Endodermal cell (in vitro differentiated cells): ENCODE measurements at regions not wholly inside any gene's neighbourhood (a gene's known extent, or its start where the extent isn't known, plus 50 kb on each side); places are given as distances from the start of the nearest gene placed in this dataset.

Source experiments
- DNase-seq: peaks from one replicate; pipeline ENCODE4 v3.0.0-alpha.2; 2017
- H3K27ac ChIP-seq: 2 replicates; pipeline ENCODE4 v1.5.1; 2013; ENCODE audit warnings: mild to moderate bottlenecking, low read depth, low read length, moderate library complexity
- H3K27me3 ChIP-seq: 2 replicates; pipeline ENCODE4 v1.6.1; 2013; ENCODE audit warnings: mild to moderate bottlenecking, low read length, moderate library complexity; ENCODE audit not compliant: insufficient read depth, control insufficient read depth, poor library complexity, severe bottlenecking
- H3K36me3 ChIP-seq: 2 replicates; pipeline ENCODE4 v1.7.0; 2013; ENCODE audit warnings: mild to moderate bottlenecking, low read length, moderate library complexity; ENCODE audit not compliant: control insufficient read depth, insufficient read depth
- H3K4me1 ChIP-seq: one replicate; pipeline ENCODE4 v1.7.0; 2013; ENCODE audit warnings: low read length; ENCODE audit not compliant: control insufficient read depth, insufficient read depth
- H3K4me3 ChIP-seq: 2 replicates; pipeline ENCODE4 v1.5.1; 2013; ENCODE audit warnings: mild to moderate bottlenecking, low read length, moderate library complexity
- H3K9ac ChIP-seq: 2 replicates; pipeline ENCODE4 v1.6.1; 2013; ENCODE audit warnings: mild to moderate bottlenecking, low read length, moderate library complexity; ENCODE audit not compliant: poor library complexity, severe bottlenecking; ENCODE audit errors: extremely low read depth
- H3K9me3 ChIP-seq: 2 replicates; pipeline ENCODE4 v1.6.1; 2013; ENCODE audit warnings: mild to moderate bottlenecking, low read length, moderate library complexity; ENCODE audit not compliant: control insufficient read depth
- H3K27ac Mint-ChIP-seq: 2 replicates; pipeline ENCODE4 v1.8.0; 2020; ENCODE audit warnings: mixed read lengths
- H3K27me3 Mint-ChIP-seq: 2 replicates; pipeline ENCODE4 v1.8.0; 2021; ENCODE audit warnings: mild to moderate bottlenecking, mixed read lengths; ENCODE audit not compliant: insufficient read depth
- H3K36me3 Mint-ChIP-seq: 2 replicates; pipeline ENCODE4 v1.8.0; 2020; ENCODE audit warnings: low read depth, mixed read lengths
- H3K4me1 Mint-ChIP-seq: 2 replicates; pipeline ENCODE4 v1.8.0; 2020; ENCODE audit warnings: mixed read lengths
- H3K4me3 Mint-ChIP-seq: 2 replicates; pipeline ENCODE4 v1.8.0; 2020; ENCODE audit warnings: mild to moderate bottlenecking, moderate library complexity, mixed read lengths
- H3K9me3 Mint-ChIP-seq: 2 replicates; pipeline ENCODE4 v1.8.0; 2020; ENCODE audit warnings: mild to moderate bottlenecking, mixed read lengths
- WGBS, 2 experiments: methylation state at CpG; one replicate each; pipeline versions ENCODE4 v1.1.5 to v1.1.7; 2013; ENCODE audit warnings: missing lambda C conversion rate in 2 of 2, mixed read lengths in 1 of 2; ENCODE audit not compliant: insufficient coverage in 1 of 2, insufficient read length in 1 of 2; 5-methylcytosine and 5-hydroxymethylcytosine counted together
- TF ChIP-seq, protein P1 (sequence below): fragments of 200-600 bp; sonication (generic); conservative IDR thresholded peaks from 2 replicates; pipeline ENCODE4 v1.5.0; 2021; ENCODE audit warnings: antibody characterized with exemption, mild to moderate bottlenecking

DNA sequence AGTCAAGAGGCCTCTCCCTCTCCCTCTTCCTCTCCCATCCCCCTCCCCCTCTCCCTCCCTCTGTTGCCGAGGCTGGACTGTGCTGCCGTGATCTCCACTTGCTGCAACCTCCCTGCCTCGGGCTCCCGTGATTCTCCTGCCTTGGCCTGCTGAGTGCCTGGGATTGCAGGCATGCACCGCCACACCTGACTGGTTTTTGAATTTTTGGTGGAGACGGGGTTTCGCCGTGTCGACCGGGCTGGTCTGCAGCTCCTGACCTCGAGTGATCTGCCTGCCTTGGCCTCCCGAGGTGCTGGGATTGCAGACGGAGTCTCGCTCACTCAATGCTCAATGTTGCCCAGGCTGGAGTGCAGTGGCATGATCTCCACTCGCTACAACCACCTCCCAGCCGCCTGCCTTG lies 165.1 kb downstream of the CENPC start:
- Histone ChIP-seq H3K4me1 (no peaks in the 10 kb centered on the region), H3K36me3 (no peaks in the 10 kb centered on the region), H3K27me3 (no peaks in the 10 kb centered on the region), H3K9ac (no peak overlapping the region), H3K27ac (no peak overlapping the region), H3K4me3 (no peak overlapping the region), H3K9me3 (peaks cover 15% of the 10 kb centered on the region)
- no peak for DNase-seq
- Mint-ChIP-seq H3K4me3 (no peak overlapping the region), H3K36me3 (peaks cover 4% of the 10 kb centered on the region), H3K27me3 (no peaks in the 10 kb centered on the region), H3K9me3 (peaks cover 40% of the 10 kb centered on the region), H3K27ac (no peak overlapping the region), H3K4me1 (no peaks in the 10 kb centered on the region)
- 94 to 98% methylated on average over 8 to 16 of the region's 16 CpGs for WGBS, 2 experiments
- TF ChIP-seq, protein P1, sequence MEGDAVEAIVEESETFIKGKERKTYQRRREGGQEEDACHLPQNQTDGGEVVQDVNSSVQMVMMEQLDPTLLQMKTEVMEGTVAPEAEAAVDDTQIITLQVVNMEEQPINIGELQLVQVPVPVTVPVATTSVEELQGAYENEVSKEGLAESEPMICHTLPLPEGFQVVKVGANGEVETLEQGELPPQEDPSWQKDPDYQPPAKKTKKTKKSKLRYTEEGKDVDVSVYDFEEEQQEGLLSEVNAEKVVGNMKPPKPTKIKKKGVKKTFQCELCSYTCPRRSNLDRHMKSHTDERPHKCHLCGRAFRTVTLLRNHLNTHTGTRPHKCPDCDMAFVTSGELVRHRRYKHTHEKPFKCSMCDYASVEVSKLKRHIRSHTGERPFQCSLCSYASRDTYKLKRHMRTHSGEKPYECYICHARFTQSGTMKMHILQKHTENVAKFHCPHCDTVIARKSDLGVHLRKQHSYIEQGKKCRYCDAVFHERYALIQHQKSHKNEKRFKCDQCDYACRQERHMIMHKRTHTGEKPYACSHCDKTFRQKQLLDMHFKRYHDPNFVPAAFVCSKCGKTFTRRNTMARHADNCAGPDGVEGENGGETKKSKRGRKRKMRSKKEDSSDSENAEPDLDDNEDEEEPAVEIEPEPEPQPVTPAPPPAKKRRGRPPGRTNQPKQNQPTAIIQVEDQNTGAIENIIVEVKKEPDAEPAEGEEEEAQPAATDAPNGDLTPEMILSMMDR: no peak

DNA sequence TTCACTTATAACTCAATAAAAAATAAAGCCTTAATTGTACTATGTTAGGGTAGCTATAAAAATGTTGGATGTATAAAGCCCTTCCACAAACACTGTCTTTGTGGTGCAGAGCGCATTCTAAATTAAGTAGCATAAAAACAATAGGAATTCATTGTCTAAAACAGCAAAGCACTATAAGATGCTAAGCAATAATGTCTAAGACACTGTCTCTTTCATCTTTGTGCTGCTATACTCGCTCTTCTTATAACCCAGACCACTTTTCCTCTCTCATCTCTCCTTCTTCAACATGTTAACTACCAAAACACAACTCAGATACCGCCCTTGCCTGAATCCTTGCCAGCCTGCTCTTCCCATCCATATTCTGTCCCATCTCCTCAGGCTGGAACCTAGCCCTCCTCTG lies 170.0 kb downstream of the CENPC start:
- H3K9ac ChIP-seq: no peak overlapping the region
- H3K9me3 ChIP-seq: no peaks in the 10 kb centered on the region
- TF ChIP-seq, protein P1: no peak
- no peaks in the 10 kb centered on the region for H3K4me1 ChIP-seq
- H3K36me3 ChIP-seq: no peaks in the 10 kb centered on the region
- H3K4me3 ChIP-seq: no peak overlapping the region
- 90 to 100% methylated on average over 2 to 3 of the region's 3 CpGs for WGBS, 2 experiments
- no peak overlapping the region for H3K4me3 Mint-ChIP-seq
- H3K27ac Mint-ChIP-seq: no peak overlapping the region
- H3K27me3 ChIP-seq: no peaks in the 10 kb centered on the region
- no peak overlapping the region for H3K27ac ChIP-seq
- no peak for DNase-seq
- peaks cover 13% of the 10 kb centered on the region for H3K9me3 Mint-ChIP-seq
- H3K36me3 Mint-ChIP-seq: peaks cover 2% of the 10 kb centered on the region
- H3K27me3 Mint-ChIP-seq: no peaks in the 10 kb centered on the region
- no peaks in the 10 kb centered on the region for H3K4me1 Mint-ChIP-seq

DNA sequence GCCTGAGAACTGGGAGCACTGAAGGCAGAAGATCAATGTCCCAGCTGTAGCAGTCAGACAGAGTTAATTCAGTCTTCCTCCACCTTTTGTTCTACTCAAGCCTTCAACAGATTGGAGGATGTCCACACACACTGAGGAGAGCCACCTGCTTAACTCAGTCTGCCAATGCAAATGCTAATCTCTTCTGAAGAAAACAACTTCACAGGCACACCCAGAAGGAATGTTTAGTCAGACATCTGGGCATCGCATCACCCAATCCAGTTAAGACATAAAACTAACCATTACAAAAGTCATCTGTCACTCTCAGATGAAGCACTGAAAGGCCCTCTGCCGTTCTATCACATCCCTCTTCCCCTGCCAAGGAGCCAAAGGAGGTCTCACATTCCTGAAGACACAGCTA lies 173.7 kb downstream of the CENPC start:
- TF ChIP-seq, protein P1: no peak
- WGBS, 2 experiments: 60 to 93% methylated on average over 1 to 2 of the region's 2 CpGs
- H3K4me1 ChIP-seq: no peaks in the 10 kb centered on the region
- DNase-seq: no peak
- Mint-ChIP-seq H3K36me3 (no peaks in the 10 kb centered on the region), H3K9me3 (no peaks in the 10 kb centered on the region), H3K27me3 (no peaks in the 10 kb centered on the region), H3K4me1 (no peaks in the 10 kb centered on the region), H3K27ac (no peak overlapping the region), H3K4me3 (no peak overlapping the region)
- no peaks in the 10 kb centered on the region for H3K36me3 ChIP-seq
- H3K9ac ChIP-seq: no peak overlapping the region
- no peak overlapping the region for H3K4me3 ChIP-seq
- H3K9me3 ChIP-seq: no peaks in the 10 kb centered on the region
- no peak overlapping the region for H3K27ac ChIP-seq
- H3K27me3 ChIP-seq: no peaks in the 10 kb centered on the region
